GM18858 (cell line): ENCODE measurements at regions not wholly inside any gene's neighbourhood (a gene's known extent, or its start where the extent isn't known, plus 50 kb on each side); places are given as distances from the start of the nearest gene placed in this dataset.

ENCODE experiments used
- ATAC-seq: cut with Tn5 transposase; IDR thresholded peaks from one replicate; pipeline ENCODE4 v1.9.1; 2021; ENCODE audit not compliant: unreplicated experiment

DNA sequence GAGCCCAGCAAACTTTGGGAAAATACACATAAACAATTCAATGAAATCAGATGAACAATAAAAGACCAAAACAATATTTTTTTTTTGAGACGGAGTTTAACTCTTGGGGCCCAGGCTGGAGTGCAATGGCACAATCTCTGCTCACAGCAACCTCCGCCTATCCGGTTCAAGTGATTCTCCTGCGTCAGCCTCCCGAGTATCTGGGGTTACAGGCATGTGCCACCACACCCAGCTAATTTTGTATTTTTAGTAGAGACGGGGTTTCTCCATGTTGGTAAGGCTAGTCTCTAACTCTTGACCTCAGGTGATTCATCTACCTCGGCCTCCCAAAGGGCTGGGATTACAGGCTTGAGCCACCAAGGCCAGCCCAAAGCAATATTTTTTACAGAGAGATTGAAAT, 1588.5 kb downstream of the BRINP3 start:
- no peak for ATAC-seq

GRCh38 chr1:188891958-188892357, 1585.7 kb downstream of the BRINP3 start:
- no peak for ATAC-seq

GRCh38 chr1:188895611-188896010, 1582.1 kb downstream of the BRINP3 start:
- no peak for ATAC-seq

DNA sequence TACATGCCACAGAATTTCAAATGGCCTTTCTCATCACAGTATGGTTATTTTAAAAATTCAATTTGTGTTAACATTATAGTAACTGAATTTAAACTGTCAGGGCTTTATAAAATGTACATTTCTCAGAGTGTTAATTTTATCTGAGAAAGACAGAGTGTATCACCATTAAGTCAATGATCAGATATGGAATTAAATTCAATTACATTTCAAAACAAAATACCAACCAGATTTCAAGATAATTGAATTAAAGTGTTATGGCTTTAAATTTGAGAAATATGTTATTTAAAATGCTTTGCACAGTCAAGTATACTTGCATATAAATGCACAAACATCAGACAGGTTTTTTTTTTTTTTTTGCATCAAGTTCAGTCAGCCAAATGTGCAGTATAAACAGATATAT, 1574.4 kb downstream of the BRINP3 start:
- no peak for ATAC-seq

- ATAC-seq, result no peak
Observed at GRCh38 chr1:188904201-188904600, 1573.5 kb downstream of the BRINP3 start.

DNA sequence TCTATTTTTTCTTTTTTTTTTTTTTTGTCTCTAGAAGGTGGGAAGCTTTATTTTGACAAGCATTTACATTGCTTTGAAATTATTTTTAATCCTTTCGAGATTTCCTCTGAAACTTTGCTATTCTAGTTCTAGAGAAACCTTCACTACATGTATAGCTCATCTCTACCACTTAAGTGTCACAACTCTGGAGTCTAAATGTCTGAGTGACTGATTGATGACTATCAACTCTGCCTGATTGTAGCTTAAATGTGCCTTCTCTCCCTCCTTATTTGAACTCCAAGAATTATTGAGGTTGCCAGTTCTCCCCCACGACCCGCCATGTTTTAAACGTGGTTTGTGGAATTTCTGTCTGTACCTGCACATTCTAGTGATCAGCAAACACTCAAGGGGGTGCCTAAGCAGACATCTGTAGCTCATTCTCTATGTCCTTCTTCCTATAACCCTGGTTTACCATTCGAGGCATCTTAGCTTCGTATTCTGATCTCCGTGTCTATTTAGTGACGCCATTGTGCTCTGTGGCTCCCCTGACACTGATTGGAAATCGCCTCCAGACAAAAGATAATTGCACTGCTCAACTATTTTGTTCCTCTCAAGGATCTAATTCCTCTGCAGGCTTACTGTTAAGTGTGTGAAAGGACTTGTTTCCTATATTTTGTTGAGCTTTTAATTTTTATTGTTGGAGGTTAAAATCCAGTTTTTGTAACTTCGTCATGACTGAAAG, 1570.6 kb downstream of the BRINP3 start:
- no peak for ATAC-seq

DNA sequence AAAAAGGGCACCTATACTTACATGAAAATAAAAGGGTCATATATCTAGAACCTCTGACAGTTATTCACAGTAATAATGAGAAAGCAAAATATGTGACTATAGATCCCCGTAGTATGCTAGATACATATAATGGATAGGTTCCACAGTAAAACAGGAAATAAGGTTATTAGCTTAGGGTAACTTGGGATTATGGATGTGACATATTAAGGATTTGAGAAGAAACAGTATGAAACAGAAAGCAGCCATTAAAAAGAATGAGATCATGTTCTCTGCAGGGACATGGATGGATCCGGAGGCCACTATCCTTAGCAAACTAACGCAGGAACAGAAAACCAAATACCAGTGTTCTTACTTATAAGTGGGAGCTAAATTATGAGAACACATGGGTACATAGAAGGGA, 1547.3 kb downstream of the BRINP3 start:
- no peak for ATAC-seq

GRCh38 chr1:188931506-188931905, 1546.2 kb downstream of the BRINP3 start:
- no peak for ATAC-seq

GRCh38 chr1:188937965-188938551, 1539.6 kb downstream of the BRINP3 start:
- ATAC-seq, result no peak

DNA sequence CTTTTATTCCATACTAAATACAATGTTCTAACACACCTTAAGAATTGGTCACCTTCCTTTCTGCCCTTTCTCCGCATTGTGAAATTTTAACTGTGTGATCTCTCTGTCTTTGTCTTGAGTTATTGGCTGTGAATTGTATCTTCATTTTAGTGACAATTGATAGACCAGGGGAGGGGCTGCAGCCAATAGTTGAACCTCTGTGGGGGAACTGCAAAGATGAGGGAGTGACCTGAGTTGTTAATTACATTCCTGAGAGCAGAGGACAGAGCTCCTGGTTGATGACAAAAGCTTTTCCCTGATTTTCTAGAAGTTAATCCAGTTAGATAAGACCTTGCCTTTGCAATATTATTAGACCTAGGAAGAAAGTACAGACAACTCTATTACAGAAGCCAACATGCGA, 1535.7 kb downstream of the BRINP3 start:
- ATAC-seq, result no peak

DNA sequence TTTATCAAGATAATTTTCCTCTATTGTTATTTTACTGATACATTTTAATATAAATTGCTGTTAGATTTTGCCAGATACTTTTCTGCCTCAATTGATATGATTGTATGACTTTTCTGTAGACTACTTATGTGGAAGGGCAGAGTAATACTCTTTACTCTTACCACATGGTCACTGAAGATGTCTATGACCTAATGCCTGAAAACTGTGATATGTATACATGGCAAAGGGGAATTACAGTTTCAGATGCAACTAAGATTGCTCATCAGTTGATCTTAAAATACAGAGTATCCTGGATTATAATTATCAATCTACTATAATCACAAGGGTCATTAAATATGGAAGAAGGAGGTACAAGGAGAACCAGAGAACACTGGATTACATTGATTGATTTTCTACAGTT, 1528.0 kb downstream of the BRINP3 start:
- no peak for ATAC-seq

- ATAC-seq, result no peak
Observed at GRCh38 chr1:188958461-188959115, 1519.1 kb downstream of the BRINP3 start.

GRCh38 chr1:188986745-188987417, 1490.8 kb downstream of the BRINP3 start:
- no peak for ATAC-seq

DNA sequence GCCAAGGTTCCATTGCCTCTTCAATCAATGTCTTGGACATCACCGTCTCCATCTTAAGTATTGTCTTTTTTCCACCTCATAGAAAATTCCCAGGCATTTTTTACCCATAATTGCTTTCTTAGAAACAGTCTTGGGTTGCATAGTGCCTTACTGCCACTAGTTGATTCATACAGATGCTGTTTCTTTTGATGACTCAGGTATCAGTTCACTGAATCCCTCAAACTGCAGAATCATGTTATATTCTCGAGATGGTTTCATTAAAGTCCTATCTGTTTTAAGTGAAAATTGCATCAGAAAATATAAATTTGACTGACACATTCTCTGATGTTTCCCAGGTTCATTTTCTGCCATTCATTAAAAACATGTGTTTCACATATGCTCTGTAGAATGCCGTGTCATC, 1489.1 kb downstream of the BRINP3 start:
- ATAC-seq, result no peak

- ATAC-seq, result no peak
Observed at GRCh38 chr1:188991221-188991930, 1486.3 kb downstream of the BRINP3 start.

DNA sequence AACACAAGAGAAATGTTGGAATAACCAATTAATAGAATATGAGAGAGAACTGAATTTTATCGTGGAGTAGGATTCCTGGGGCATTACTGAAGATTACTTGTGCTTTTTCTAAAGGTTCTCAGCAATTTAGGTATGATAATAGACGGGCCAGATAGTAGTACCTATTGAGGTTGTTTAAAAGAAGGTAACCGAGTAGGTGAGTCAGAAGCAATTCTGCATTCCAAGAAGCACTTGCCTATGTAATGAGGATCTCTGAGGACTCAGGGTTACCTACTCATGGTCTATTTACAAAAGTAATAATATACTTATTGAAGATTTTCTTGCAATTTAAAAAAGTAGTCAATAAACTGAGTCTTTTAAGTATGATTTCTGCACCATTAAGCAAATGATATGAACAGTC, 1469.8 kb downstream of the BRINP3 start:
- no peak for ATAC-seq

GRCh38 chr1:189021577-189021976, 1456.1 kb downstream of the BRINP3 start:
- no peak for ATAC-seq

DNA sequence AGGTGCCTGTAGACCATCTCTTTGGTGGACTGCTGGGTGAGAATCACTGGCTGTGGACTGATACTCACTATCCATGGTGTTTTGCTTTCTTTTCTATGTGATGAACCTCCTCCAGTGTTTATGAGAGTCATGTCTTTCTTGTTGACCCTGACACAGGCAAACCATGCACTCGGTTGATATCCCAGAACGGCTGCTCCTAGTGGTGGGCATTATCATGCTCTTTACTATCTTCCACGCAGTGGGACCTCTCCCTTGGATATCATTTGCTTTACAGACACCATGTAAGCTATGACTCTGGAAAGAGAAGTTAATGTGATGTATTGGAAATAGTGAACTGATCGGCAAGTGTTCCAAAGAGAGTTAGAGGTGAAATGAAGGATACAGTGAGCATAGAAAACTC, 1455.6 kb downstream of the BRINP3 start:
- no peak for ATAC-seq

GRCh38 chr1:189027512-189027911, 1450.2 kb downstream of the BRINP3 start:
- ATAC-seq, result no peak

GRCh38 chr1:189033169-189033568, 1444.5 kb downstream of the BRINP3 start:
- ATAC-seq, result no peak

GRCh38 chr1:189036628-189037027, 1441.0 kb downstream of the BRINP3 start:
- no peak for ATAC-seq
